Ishikawa (cell line): ENCODE measurements at regions not wholly inside any gene's neighbourhood (a gene's known extent, or its start where the extent isn't known, plus 50 kb on each side); places are given as distances from the start of the nearest gene placed in this dataset.

Experiments
- CEBPB ChIP-seq: IDR thresholded peaks from 2 replicates; pipeline ENCODE4 v1.6.1; 2012
- CREB1 ChIP-seq: IDR thresholded peaks from 2 replicates; pipeline ENCODE4 v1.6.1; 2012; ENCODE audit warnings: low read depth
- EGR1 ChIP-seq: IDR thresholded peaks from 2 replicates; pipeline ENCODE4 v1.6.1; 2012
- EP300 ChIP-seq: IDR thresholded peaks from 2 replicates; pipeline ENCODE4 v1.6.1; 2012; ENCODE audit warnings: borderline replicate concordance
- FOXM1 ChIP-seq: IDR thresholded peaks from 2 replicates; pipeline ENCODE4 v1.6.1; 2012; ENCODE audit warnings: low read depth, borderline replicate concordance
- MAX ChIP-seq: IDR thresholded peaks from 2 replicates; pipeline ENCODE4 v1.6.1; 2012
- NFIC ChIP-seq: IDR thresholded peaks from 2 replicates; pipeline ENCODE4 v1.6.1; 2012
- RAD21 ChIP-seq: IDR thresholded peaks from 2 replicates; pipeline ENCODE4 v1.6.1; 2012; ENCODE audit warnings: low read depth
- TAF1 ChIP-seq: IDR thresholded peaks from 2 replicates; pipeline ENCODE4 v1.6.1; 2012; ENCODE audit warnings: low read depth, mild to moderate bottlenecking
- TCF12 ChIP-seq: IDR thresholded peaks from 2 replicates; pipeline ENCODE4 v1.6.1; 2012; ENCODE audit warnings: low read depth
- TEAD4 ChIP-seq: IDR thresholded peaks from 2 replicates; pipeline ENCODE4 v1.6.1; 2012
- YY1 ChIP-seq: IDR thresholded peaks from 2 replicates; pipeline ENCODE4 v1.6.1; 2012; ENCODE audit warnings: low read depth
- ZBTB7A ChIP-seq: IDR thresholded peaks from 2 replicates; pipeline ENCODE4 v1.6.1; 2012; ENCODE audit warnings: low read depth
- TF ChIP-seq, protein P1 (sequence below): IDR thresholded peaks from 2 replicates; pipeline ENCODE4 v1.6.1; 2012
- TF ChIP-seq, protein P2 (sequence below): IDR thresholded peaks from 2 replicates; pipeline ENCODE4 v1.6.1; 2012; ENCODE audit warnings: low read depth, mild to moderate bottlenecking

DNA sequence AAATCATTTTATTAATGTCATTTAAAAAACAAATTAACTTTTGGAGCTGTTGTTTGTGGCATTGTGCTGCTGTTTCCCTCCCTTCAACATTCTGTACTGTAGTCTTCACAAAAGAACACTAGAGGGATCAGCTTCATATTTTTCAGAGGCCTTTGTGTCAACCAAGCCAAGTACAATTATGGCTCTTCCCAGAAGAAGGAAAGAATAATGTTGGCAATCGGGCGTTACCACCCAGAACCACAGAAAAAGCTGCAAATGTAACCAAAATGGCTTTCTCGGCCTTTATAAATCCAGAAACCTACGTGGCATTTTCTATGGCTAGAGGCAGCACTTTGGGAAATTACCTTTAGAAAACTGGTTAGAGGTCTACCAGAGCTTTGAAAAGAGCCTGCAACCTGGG is 98.8 kb upstream of the COL1A2 start:
- peak; percentile 80 for TF ChIP-seq RAD21
- TF ChIP-seq, protein P1, sequence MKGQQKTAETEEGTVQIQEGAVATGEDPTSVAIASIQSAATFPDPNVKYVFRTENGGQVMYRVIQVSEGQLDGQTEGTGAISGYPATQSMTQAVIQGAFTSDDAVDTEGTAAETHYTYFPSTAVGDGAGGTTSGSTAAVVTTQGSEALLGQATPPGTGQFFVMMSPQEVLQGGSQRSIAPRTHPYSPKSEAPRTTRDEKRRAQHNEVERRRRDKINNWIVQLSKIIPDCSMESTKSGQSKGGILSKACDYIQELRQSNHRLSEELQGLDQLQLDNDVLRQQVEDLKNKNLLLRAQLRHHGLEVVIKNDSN = no peak

- no peak for TF ChIP-seq EP300
- TF ChIP-seq, protein P1 = no peak
- TF ChIP-seq FOXM1 = no peak
- no peak for TF ChIP-seq EGR1
- TF ChIP-seq, protein P2, sequence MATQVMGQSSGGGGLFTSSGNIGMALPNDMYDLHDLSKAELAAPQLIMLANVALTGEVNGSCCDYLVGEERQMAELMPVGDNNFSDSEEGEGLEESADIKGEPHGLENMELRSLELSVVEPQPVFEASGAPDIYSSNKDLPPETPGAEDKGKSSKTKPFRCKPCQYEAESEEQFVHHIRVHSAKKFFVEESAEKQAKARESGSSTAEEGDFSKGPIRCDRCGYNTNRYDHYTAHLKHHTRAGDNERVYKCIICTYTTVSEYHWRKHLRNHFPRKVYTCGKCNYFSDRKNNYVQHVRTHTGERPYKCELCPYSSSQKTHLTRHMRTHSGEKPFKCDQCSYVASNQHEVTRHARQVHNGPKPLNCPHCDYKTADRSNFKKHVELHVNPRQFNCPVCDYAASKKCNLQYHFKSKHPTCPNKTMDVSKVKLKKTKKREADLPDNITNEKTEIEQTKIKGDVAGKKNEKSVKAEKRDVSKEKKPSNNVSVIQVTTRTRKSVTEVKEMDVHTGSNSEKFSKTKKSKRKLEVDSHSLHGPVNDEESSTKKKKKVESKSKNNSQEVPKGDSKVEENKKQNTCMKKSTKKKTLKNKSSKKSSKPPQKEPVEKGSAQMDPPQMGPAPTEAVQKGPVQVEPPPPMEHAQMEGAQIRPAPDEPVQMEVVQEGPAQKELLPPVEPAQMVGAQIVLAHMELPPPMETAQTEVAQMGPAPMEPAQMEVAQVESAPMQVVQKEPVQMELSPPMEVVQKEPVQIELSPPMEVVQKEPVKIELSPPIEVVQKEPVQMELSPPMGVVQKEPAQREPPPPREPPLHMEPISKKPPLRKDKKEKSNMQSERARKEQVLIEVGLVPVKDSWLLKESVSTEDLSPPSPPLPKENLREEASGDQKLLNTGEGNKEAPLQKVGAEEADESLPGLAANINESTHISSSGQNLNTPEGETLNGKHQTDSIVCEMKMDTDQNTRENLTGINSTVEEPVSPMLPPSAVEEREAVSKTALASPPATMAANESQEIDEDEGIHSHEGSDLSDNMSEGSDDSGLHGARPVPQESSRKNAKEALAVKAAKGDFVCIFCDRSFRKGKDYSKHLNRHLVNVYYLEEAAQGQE = no peak
- TF ChIP-seq TEAD4 = no peak
- TF ChIP-seq CREB1 = no peak
- no peak for TF ChIP-seq TAF1
- no peak for TF ChIP-seq YY1
- TF ChIP-seq RAD21 = no peak
- TF ChIP-seq ZBTB7A = no peak
- no peak for TF ChIP-seq NFIC
Measured at GRCh38 chr7:94296881-94297280, 97.8 kb upstream of the COL1A2 start.

GRCh38 chr7:94297397-94297838 is 97.3 kb upstream of the COL1A2 start:
- no peak for TF ChIP-seq TEAD4
- no peak for TF ChIP-seq EGR1
- TF ChIP-seq MAX = no peak
- no peak for TF ChIP-seq FOXM1
- TF ChIP-seq, protein P2 = no peak
- TF ChIP-seq ZBTB7A = no peak
- TF ChIP-seq NFIC = no peak
- TF ChIP-seq TCF12 = no peak
- TF ChIP-seq CREB1 = no peak
- no peak for TF ChIP-seq EP300
- TF ChIP-seq RAD21 = no peak
- TF ChIP-seq, protein P1 = no peak
- TF ChIP-seq TAF1 = no peak
- TF ChIP-seq YY1 = no peak
- TF ChIP-seq CEBPB = no peak

DNA sequence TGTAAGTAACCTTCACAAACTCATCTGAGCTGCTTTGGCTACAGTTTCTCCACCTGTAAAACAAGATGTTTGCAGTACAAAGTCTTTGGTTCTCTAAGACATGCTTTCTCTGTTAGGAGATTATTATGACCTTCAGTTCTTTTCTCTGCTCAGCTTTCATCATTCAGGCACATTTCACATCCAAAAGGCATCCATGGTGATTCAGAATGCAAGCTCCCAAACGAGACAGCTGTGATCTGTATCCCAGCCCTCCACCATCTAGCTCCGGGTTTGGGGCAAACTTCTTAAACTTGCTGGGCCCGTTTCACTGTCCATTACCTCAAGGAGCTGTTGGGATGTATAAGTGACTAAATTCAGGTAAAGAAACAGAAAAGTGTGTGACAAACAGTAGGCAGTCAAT is 95.8 kb upstream of the COL1A2 start:
- TF ChIP-seq TAF1 = no peak
- no peak for TF ChIP-seq MAX

- no peak for TF ChIP-seq CREB1
- no peak for TF ChIP-seq TCF12
- TF ChIP-seq NFIC = no peak
- TF ChIP-seq TEAD4 = no peak
- no peak for TF ChIP-seq EP300
- TF ChIP-seq, protein P1 = no peak
- TF ChIP-seq MAX = no peak
Measured at GRCh38 chr7:94300176-94300835, 94.4 kb upstream of the COL1A2 start.
